ENCODE measurements at regions not wholly inside any gene's neighbourhood (a gene's known extent, or its start where the extent isn't known, plus 50 kb on each side); places are given as distances from the start of the nearest gene placed in this dataset.

DNA sequence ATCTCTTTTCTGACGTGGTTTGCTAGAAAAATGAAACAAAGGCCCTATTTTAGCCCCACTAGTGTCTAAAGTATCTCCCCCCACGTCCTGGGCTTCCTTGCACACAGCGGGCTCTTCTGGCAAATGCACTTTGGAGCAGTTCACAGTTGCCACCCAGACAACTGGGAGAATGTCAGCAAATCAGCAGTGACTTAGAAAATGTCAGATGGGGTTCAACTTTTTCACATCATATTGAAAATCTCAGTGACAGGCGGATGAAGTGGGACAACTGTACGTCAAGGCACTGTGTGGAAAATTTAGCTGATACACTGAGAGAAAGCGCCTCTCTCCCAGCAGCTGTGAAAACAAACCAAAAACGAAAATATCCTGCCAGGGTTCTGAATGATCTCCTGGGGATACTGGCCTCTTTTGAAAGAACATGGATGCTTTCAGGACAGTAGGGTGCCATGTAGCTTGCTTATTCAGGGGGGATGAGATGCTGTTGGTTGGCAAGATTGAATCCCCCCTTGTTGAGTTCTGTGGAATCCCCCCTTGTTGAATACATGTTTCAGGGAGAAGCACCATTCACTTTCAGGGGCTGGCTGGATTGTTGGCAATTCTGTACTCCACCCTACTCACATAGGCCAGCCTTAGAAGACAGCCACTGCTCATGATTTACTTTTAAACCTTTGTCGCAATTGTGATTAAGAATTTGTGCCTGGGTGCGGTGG is 372.8 kb upstream of the CELF2 start:
- DNase-seq = no peak

DNA sequence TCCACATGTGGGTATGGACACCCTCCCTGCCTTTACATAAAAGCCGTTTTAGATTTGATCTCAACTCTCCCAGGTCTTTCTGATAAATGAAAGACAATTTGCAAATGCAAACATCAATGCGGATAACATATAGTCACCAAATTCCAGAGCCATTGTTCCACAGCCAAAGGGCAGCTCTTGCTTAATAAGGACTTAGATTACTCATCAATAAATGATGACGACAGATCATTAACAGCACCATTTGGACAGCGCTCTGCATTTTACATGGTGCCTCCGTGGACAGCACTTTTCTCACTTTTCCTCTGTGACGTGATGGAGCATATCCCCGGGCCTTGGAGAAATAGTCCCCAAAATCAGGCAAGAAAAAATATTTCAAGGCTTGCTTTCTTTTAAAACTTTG is 370.3 kb upstream of the CELF2 start:
- no peak for DNase-seq

DNA sequence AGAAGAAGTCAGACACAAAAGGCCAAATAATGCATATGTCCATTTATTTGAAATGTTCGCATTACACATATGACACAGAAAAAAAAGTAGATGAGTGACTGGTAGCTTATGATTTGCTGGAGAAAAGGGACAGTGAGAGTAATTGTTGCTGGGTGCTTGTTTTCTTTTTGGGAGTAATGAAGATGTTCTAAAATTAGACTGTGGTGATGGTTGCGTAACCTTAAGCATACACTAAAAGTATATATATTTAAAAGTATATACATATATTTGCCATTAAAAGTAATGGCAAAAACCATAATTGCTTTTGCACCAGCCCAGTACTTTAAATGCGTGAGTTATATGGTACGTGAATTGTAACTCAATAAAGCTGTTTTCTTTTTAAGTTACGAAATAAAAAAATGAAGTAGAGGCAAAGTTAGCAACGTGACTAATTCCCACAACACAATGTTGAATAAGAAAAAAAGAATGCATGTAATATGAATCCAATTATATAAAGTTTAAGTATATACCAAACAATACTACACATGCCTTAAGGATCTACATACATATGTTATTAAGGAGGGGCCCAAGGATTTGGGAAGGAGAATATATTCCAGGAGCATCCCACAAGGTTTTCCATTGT is 360.4 kb upstream of the CELF2 start:
- DNase-seq = no peak

DNA sequence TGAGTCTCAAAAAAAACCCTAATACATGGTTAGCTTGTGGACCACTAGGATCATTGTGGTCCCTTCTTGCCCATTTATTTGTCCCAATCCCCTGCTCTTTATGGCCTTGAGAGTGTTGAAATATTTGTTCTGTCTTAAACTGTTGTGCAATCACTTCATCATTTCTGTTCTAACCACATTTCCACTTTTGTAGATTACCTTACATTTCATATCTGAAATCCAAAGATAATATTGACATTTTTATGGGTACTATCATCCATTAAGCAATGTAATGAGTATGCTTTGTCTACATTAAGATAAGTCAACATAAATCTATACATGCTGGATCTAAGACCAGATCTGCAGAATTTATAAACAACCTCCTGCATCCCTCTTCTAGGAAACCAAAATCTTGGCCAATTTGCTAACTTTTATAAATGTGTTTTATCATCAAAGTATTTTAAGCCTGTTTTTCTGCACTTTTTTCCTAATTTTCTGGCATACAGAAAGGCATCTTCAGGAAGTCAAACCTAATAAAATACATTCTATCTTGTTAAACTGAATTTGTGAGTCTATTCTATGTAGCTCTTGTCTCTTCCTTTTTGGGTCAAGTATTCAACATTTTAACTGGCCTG is 359.4 kb upstream of the CELF2 start:
- no peak for DNase-seq

DNA sequence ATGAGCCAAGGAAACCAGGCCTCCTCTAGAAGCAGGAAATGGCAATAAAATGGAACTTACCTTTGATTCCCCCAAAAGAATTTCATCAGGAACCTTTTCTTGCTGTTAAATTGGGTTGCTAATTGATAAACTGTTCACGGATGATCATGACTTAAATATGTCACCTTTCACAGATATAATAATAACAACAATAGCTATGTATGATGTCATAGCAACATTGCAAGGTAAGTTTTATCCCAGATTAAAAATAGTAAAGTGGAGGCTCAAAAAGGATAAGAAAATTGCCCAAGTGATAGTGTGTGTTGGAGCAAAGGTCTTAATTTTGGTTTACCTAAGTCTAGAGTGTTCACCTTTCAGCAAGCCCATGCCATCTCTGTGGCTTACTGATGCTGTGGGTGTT is 357.6 kb upstream of the CELF2 start:
- no peak for DNase-seq

DNA sequence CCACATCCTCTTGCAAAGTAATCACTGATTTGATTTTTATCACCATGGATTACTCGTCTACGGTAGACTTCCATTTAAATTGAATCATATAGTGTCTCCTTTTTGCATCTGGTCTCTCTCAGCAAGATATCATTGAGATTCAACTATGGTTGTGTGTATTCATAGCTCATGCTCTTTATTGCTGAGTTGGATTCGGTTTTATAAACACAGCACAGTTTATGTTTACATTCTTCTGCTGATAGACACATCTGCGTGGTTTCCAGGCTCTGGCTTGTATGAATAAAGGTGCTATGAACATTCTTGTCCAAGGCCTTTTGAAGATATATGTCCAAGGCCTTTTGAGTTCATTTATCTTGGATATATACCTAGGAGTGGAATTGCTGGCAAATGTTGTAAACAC is 356.5 kb upstream of the CELF2 start:
- DNase-seq = no peak

DNA sequence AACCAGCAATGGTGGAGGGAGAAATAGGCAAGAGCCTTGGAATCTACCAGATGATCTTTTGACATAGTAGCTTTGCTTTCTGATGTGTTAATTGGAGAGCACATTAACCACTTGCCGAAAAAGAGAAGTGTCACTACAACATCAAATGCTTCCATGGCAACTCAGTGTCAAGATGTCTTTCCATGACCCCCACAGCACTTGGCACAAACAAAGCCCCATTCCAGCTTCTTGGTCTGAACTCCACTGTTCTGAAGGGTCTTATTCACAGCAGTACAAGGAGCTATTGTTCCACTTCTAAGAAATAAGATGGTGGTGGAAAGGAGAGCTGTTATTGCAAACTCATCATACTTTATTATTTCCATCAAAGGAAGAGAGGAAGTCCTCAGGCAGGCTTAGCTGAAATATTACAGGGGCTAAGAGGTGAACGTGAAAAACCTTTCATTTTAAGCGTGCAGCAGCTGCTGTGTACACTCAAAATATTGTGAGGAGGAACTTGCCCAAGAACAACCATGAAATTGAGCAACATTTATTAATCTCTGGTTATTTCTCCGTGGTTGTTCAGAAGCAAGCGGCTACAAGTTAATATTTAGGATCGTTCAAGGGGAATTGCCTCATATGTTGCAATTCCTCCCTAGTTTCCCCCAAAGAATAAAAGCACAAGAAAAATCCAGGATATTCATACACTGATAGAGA is 354.8 kb upstream of the CELF2 start:
- DNase-seq = no peak

DNA sequence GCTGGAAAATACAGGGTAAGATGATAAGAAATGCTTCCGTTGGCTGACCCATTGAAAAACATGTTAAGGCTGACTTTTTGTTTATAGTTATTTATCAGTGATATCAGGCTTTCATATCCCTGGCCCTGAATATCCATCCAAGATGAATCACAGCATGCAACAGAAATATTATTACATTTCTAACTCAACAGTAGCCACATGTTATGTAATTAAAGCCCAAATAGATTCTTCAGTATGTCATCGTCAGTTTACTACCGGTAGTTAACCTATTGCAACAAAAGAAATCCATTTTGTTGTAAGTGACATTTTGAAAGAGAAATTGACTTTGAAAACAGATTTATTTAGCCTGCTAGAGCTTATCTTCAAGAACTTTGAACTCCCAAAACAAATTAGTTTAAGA is 354.1 kb upstream of the CELF2 start:
- no peak for DNase-seq

DNA sequence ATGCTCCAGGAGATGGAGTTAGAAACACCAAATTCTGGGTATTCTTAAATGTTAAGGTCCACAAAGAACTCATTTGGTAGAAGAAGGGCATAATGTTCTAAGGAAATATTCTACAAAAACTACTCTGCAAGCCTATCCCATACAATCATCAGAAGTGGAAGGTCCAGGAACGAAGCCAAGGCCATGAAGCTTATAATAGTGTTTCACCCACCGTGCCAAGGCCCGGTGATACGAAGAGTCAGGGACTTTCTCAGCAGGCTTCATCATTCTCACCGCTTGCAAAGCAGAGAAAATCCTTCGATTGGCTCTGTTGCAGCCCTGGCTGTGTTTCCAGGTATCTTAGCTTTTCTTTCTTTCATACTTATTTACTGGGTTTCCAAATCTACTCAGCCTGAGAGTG is 351.9 kb upstream of the CELF2 start:
- DNase-seq = no peak

DNA sequence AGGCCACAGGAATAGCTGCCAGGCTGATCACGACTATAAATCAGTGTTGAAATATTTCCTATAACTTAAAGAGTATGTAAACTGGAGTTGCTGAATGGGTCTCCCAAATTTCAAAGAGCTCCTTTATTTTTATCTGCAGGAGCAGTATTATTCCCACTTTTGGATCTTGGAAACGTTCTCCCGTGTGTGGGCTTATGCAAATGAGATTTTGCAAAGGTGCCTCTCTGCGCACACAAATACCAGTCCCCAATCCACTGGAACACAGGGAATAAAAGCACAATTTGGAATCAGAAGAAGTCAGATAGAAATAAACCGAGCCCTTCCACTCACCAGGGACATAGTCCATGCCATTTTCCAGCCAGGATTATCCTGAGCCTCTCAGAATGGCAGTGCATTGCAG is 350.2 kb upstream of the CELF2 start:
- DNase-seq = no peak

DNA sequence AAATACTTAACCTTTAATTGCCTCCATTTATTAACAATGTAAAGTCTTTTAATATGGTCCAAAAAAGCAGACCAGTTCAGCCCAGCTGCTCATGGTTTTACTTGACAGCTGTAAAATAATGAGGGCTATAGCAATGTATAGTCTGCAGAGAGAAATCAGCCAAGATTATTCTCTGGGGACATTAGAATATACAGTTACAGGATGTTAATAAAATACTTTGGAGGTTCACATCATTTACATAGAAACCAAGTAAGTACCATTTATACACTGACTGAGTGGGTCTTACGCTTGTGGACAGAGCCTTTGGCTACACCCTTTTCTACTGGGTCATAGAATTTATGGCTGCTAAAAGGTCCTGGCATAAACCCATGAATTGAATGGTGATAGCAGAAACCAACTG is 340.7 kb upstream of the CELF2 start:
- no peak for DNase-seq

DNA sequence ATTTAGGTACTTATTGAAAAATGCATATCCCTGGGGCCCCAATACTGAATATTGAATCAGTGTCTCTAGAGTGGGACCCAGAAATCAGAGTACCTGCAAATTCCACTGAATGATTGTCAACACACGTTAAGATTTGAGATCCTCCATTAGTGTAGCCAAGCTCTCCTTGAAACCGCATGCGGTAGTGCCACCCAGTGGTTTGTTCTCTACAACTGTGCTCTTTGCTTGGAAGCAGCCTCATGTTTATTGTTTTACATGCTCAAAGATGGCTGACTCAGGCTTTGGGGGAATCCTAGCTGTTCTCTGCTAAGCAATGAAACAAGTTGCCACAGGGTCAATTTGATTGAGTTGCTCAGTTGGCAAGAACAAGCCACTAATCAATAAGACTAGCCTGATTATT is 340.2 kb upstream of the CELF2 start:
- peak; percentile 22 to 59 for DNase-seq

DNA sequence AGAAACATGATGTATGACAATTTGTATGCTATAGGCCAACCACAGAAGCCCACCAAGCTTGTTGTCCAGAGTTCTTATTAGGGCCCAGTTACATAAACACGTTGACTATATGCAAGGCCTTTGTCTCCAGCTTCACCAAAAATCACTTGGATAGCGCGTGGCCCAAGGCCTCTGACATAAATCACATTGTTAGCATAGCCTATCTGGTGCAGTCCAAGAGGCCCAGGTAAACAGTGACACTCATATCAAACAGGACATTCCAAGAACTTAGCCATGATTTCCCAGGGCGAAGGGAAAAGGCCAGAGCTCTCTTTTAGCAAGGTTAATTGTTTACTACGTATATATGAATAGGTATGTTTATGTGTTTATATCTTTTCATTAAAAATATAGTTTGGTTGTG is 337.2 kb upstream of the CELF2 start:
- no peak for DNase-seq

DNA sequence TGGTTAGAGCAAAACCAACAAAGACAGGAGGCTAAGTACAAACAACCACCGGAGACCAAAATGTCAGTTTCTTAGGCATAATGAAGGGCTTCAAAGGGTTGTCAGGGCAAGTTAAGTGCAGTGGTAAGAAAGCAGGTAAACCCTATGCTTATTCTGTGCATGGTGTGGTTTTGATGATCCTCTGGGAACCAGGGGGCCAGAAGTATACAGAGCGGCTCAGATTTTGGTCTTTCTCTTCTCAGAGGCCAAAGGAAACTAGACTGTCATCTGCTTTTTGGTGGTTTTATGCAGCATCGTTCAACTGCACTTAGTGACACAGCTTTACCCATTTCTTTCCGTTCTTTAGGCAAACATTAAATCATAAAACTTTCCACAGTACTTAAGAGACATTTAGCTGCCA is 332.7 kb upstream of the CELF2 start:
- DNase-seq = no peak

DNA sequence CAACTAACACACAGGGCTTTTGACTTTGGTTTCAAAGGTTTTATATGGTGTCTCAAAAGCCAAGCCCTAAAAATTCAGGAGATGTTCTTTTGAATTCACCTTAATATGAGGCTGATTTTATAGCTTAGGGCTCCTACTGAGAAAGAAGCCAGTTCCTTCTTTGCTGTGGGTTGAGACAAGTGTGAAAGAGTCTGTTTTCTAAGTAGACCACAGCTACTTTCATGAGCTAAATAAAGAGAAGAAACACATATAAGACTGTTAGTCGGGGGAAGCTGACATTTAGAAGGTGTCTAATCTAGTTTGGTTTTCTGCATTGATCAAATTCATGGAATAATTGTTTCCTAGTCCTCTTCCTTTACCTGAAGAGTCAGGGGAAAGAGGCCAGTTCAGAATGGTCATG is 332.1 kb upstream of the CELF2 start:
- no peak for DNase-seq

DNA sequence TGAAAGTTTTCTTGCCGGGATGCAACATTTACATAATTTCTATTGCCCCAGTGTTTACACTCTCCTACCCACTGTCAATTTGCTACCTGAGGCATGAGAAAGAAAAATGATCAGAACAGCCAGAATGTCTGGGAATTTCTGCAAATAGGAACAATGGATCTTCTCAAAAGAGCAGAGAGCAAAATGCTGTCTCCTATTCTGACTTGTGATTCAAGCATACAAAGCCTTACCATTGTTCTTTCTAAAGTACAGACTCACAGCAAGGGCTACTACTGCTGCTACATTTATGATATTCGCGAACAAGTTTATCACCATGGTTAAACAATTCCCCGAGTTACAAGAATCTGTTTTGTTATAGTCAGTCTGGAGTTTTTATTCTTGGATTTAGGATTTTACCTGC is 329.9 kb upstream of the CELF2 start:
- DNase-seq = no peak

DNA sequence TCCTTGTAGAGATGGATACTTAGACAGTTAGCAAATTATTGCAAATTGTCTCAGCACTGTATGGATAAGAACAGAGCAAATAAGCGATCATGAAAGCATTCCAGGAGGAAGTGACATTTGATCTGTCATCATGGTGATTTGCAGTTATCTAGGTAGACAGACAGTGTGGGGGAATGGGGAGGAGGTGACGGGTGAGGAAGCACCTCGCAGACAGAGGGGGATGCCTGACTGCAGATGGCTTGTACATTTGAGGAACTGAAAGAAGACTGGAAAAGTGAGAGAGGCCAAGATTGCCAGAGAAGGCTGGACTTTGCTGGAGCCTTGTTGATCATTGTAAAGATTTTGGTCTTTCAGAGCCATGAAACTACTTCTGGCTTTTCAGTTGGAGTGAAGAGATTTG is 318.2 kb upstream of the CELF2 start:
- no peak for DNase-seq

DNA sequence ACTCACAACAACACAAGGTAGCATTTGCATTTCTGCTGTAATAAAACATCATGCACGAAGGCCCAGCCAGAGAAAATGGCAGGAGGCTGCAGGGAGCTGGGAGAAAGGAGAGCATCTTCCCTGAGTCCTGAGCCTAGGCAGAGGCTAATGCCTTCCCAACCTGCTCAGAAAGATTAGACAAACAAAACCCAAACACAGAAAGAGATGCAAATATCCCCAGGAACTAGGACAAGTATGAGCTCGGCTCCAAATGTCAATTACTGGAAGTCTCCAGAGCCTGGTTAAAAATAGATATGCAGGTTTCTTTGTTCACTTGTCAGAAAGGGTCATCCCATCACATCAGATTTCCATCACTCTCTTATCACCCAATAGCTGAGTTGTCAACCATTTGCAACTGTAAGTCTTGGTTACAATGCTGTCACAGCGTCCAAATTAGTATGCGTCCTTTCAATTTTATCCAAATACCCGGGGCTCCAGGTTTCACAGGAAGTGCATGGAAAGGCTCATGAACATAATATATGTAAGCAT is 316.5 kb upstream of the CELF2 start:
- no peak for DNase-seq

DNA sequence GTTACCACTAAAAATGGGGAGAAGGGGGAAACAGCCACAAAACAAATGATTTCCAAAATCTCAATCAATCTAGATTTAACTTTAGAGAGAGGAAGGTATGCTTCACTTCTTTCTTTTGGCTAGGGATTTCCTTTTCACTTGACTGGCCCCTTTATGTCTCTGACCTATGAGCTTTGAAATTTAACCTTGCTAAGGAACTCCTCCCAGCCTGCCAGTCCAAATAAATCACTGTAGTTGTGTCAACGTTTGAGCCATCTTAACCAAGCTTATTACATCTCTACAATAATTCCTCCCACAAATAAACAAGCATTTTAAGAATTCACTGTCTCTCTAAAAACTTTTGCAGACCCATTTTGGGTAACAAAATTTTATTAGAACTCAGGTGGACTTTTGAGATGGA is 315.5 kb upstream of the CELF2 start:
- DNase-seq = no peak

DNA sequence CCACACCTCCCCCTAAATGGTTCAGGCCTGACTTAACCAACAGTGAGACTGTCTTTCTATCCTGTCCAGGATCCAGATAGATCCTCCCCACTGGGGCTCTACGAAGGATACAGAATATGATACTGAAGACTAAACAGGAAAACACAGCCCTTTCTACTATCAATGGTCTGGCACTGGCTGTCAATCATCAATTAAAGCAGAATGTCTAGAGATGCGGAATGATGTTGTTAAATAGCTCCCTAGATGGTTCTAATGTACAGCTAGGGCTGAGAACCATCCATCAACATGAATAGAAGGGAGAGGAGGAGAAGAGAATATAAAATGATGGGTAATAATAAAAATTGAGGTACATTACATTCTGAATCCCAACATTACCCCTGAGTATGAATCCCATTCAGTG is 314.3 kb upstream of the CELF2 start:
- no peak for DNase-seq

DNA sequence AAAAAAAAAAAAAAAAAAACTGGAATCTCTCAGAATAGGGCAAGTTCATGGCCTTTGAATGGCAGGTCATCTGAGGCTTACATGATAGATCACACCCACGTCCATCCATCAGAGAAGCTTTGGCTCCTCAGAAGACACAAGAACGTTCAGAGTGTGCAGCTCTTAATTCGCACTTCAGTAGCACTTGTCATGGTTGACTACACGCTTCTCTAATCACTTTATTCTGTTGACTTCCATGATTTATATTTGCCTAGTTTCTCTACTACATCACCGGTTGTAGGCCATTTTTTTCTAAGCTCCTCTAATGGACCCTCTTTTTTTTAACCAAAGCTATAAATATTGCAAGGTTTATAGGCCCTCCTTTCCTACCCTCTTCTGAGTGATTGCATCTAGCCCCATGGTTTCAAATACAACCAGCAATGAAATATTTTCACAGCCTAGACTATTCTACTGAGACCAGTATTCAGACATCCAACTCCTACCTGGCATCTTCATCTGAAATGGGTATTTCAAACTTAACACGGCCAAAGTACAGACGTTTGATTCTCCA is 305.4 kb upstream of the CELF2 start:
- DNase-seq = no peak

DNA sequence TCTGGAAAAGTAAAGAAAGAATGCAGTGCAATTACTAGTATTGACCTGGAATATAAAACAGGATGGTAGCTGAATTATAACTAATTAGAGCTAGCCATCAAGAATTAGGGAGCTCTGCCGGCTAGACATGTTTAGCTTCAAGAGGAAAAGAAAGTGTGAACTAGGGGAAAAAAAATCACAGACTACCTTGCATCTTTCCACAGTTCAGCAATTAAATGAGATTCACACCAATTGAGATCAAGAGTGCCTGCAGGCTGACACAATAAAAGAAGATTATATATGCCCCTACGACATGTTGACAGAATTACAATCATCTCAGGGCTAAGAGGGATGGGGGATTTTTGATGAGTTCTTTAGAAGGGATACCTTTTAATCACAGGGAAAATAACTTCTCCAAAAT is 303.3 kb upstream of the CELF2 start:
- no peak for DNase-seq

DNA sequence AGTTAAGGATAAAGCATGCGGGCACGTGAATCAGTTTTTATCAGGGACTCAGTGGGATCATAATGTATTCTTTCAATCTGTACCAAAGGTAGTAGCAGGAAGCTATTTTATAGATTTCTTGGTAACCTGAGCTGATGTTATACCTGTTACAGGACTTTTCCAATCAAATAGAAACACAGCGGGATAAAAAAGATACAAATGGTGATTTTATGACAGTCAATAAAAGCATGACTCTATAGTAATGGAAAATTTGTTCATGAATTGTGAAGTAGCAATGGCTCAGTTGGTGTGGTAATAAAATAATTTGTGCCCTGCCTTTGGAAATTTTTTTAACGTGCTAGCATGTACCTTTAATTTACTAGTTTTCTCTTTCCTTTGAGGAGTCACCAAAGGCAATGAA is 300.7 kb upstream of the CELF2 start:
- no peak for DNase-seq

DNA sequence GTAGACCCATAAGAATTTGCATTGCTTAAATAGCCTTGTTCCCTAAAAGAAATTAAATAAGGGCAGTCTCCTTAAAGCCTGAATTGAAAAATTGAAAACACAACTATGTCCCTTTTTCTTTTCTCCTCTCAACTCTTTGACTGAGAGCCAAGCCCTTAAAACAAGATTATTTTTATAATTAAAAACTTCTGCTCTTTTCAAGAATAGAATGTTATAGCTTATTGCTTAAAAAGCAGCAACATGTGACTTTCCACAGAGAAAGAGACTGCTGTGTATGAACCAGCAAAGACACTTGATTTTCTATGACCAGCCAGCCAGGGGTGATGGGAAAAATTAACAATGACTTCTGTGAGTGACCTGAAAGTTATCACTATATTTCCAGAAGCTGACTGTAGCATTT is 295.2 kb upstream of the CELF2 start:
- no peak for DNase-seq

Data from stimulated activated CD4-positive, alpha-beta T cell treated with anti-CD3 and anti-CD28 coated beads, Interleukin-2, amount 100 ng/mL, for 24 hours (primary cell).